GM21723 (cell line): ENCODE measurements at regions not wholly inside any gene's neighbourhood (a gene's known extent, or its start where the extent isn't known, plus 50 kb on each side); places are given as distances from the start of the nearest gene placed in this dataset.

Experiments used
- ATAC-seq: cut with Tn5 transposase; IDR thresholded peaks from one replicate; pipeline ENCODE4 v1.9.1; 2021; ENCODE audit warnings: mild to moderate bottlenecking, moderate library complexity; ENCODE audit not compliant: unreplicated experiment

DNA sequence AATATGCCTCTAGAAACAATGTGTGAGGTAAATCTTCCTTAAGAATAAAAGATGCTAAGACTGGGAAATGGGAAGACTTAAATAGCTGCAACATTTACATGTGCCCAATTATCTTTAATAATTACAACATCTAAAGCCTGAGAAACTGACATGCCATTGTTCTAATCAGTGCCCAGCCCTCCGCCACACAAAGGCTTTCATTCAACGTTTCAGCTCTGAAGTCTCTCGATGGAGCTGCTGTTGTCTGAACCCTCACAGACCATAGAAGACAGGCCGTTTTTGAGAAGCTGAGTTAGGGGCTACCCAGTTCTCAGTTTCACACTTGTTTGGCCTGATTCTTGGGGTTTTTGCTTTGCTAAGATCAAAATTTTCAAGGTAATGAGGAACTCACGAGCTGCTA lies 315.4 kb upstream of the CHST9 start:
- ATAC-seq: no peak

DNA sequence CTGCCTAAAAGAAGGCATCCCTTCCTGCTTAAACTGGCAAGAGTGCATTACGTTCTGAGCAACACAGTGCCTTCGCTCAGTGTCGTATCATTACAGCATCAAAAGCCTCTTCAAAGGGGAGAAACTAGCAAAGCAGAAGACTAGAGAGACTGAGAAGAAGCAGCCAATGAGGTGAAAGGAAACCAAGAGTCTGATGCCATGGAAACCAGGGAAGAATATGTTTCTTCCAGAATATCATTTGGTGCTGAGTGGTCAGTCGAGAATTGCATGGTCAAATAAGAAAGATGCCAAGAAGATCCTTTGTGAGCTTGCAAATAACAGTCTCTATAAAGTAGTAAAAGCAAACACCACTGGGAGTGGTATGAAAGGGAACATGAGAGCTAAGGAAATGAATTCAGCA lies 312.1 kb upstream of the CHST9 start:
- no peak for ATAC-seq

DNA sequence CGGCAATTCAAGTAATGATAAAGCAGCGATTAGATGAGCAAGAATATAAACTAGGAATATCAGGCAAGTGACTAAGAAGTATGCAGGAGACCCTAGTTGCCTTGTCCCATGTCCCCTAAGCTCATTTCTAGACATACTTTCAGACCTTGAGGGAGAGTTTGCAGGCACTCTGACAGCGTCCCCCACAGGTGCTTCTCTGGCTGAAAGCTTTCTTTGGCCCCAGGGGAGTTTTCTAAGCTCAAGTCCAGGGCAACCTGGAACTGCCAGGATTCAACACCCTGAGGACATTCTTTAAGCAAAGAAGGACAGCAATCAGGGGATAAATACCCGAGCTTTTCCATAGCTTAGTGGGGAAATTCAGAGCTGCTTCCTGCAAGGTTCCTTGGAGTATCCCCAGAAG lies 308.1 kb upstream of the CHST9 start:
- no peak for ATAC-seq

DNA sequence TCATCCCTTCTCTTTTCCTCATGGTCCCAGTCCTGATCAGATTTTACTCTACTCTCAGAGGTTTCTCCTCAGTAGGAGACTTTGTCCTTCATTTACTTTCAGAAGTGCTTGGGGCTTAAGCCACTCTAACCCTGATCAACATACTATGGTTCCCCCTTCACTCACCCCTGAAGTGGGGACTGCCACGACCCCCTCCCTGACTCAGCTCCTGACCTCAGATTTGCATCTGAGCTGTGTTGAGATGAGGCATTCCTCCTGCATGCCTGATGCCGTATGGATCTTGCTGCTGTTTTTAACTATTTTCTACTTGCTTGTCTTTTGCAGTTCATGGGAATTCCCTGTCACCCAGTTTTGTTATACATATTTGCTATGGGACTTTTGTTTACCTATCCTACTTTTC lies 306.7 kb upstream of the CHST9 start:
- ATAC-seq: no peak

DNA sequence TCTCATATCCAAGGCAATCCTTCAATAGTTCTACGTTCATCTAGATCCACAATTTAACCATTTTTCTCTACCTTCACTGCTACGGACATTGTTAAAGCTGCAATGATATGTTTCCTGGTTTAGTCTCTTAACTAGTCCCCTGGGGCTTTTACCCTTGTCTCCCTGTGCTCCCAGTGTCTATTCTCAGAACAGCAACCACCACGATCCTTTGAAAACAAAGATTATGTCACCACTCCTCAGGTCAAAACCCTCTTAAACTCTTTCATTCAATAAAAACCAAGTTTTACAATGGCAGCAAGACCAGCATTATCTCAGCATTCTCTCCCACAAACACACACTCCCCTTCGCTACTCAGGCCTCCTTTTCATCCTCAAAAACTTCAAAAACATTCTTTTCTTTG lies 298.2 kb upstream of the CHST9 start:
- no peak for ATAC-seq

DNA sequence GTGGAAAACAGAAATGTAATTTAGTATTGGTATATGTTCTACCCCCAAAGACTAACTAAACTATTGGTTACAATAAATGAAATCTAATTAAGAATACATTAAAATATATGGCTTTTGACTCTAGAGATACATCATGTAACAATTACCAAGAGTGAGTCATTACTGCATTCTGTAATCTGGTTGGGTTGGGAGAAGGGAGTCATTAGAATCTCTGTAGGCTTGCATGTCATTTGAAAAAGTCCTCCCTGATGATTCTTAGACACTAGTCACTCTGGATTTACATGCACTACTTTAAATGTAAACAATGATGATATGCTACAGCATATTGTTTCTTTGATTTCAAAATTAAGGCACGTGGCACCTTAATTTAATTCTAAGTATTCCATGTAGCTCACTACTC lies 293.4 kb upstream of the CHST9 start:
- ATAC-seq: no peak

DNA sequence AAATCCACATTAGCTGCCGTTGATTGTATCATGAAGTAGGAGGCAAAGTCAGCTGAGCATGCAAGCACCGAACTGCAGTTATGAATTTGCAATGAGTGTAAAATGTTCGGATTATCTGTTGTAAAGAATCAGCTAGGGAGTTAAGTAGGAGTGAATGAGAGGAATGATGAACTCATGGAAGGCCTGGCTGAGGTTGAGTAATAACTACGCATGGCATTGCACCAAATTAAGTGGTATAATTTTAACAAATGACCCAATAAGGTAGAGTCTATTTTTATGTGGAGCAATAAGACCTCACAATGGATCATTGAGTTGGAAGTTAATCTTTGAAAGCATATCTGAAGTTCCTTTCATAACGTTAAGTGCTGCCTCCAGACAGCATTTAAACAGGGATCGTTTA lies 288.2 kb upstream of the CHST9 start:
- no peak for ATAC-seq

DNA sequence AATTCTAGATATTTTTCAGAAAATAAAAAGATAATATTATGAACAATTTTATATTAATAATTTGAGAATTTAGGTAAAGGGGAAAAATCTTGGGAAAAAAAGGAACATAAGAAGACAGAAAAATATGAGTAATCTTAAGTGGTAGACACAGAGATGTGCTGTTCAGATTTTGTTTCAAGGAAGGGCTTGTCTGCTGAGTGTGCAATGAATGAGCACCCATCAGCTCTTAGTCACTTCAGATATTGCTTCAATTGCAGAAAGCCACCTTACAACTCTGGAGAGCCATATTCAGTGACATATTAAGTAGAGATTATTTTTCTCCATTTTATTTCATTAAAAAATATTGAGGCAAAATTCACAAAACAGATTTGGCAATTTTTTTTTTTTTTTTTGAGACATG lies 282.0 kb upstream of the CHST9 start:
- ATAC-seq: no peak

DNA sequence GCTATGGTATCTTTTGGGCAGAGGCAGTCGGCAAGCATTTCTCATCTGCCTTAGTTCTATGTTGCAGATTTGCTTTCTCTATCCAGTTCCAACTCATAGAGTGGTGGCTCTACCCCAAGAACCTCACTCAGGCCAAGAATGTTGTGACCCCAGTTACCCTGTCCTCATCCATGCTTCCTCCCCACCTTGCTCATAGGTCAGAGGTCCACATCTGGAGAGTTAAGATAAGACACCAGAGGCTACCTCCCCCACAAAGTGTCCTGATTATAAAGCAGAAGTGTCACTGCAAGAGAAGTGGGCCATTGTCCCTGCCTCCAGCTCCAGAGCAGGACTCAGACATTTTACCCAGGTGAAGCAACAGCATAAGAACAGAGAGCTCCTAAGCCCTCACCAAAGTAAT lies 276.8 kb upstream of the CHST9 start:
- no peak for ATAC-seq

DNA sequence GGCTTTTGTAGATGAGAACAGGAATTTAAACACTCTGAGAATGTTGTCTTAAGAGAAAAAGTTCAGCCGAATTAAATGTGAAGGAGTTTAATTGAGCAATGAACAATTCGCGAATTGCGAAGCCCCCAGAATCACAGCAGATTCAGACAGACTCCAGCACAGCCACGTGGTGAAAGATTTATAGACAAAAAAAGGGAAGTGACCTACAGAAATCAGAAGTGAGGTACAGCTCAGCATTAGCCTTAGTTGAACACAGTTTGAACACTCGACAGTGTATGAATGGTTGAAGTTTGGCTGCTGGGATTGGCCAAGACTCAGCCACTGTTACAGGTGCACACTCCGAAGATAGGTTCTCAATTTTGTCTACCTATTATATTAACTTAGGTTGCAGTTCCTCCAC lies 264.0 kb upstream of the CHST9 start:
- no peak for ATAC-seq

DNA sequence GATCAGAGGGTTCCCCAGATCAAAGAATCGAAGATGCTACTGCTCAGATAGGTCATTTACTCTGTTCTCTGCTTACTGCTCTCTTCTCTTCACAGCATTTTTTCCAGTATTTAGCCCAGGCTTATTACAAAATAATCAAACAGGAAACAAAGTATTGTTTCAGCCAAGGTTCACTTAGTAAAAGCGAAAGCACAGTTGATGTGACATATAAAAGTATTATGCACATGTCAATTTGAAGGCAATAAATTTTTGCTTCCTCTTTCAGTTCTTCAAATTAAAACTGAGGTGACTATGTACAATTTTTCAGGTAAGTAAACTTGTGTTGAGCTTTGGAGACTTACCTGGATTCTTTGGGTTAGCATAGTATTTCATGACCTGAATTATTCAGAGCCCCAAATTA lies 262.8 kb upstream of the CHST9 start:
- ATAC-seq: no peak

DNA sequence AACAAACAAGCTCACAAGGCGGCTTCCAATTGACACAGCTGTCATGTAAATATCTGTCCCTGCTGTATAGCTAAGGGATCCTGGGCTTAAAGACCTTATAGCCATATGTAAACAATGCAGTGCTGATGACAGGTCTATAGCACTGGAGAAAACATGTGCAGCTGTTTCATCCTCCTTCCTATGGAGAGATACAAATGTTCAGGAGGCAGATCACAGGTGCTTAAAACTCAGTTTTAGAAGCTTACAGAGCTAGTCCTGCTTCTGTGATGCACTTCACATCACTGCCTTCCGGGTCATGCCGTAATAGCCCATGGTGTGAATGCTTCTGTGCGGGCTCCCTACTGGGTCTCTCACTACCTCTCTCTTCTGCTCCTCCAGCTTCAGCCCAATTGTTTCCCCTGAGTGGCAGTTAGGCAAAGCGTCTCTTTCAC lies 262.4 kb upstream of the CHST9 start:
- no peak for ATAC-seq

DNA sequence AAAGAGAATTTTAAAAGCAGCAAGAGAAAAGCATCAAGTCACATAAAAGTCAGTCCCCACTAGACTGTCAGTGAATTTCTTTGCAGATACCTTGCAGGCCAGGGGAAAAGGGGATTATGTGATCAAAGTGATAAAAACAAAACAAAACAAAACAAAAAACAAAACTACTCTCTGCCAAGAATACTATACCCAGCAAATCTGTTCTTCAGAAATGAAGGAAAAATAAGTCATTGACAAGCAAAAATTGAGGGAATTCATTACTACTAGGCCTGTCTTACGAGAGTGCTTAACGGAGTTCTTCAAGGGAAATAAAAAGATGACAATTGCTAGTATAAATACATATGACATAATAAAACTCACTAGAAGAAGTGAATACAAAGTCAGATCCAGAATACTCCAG lies 245.5 kb upstream of the CHST9 start:
- no peak for ATAC-seq

DNA sequence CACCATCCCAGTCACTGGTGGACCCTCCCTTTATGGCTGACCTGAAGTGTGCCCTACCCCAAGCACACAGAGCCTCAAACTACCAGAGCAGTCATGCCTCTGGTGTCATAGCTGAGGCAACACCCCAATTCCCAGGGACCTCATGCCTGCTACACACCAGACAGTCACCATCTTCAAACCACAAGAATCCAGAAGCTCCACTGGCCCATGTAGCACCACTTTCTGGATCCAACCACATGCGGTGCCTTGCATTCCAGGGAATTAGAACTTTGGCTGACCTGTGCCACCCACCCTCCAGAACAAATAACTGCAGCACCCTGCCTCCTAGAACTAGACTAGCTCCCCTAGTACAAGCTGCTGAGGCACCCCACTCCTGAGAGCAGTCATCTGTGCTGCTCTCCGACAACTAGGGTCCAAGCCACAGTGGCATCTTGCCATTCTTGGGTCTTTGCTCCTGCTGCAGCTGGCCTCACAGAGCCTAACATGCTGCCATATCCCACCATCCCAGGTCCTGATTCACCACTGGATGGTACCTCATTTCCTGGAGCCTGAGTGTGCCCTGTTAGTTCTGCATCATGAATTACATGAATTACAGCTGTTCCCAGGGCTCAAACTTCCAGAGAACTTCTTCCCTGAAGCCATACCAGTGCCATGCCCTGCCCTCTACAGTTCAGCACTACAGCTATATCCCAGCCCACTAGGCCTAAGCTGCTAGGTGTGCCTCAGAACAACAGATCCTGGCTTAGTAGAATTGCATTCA lies 243.8 kb upstream of the CHST9 start:
- no peak for ATAC-seq

DNA sequence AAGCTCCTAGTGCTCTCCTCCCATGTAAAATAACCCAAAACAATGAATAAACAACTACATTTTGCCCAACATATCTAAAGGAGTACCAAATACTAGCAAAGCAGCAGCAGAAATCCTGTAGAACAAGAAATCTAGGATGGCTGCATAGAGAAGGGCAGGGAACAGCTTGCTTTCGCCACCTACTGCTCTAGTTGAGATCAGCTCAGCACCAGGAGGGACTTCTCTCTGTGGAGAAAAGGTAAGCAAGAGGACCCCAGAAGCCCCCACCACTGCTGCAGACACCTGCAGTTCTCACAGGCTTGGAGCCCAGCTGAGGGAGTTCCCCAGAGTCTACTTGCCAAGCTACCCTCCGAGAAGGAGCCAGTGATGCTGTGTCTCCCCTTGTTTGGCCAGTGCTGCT lies 243.0 kb upstream of the CHST9 start:
- ATAC-seq: no peak

DNA sequence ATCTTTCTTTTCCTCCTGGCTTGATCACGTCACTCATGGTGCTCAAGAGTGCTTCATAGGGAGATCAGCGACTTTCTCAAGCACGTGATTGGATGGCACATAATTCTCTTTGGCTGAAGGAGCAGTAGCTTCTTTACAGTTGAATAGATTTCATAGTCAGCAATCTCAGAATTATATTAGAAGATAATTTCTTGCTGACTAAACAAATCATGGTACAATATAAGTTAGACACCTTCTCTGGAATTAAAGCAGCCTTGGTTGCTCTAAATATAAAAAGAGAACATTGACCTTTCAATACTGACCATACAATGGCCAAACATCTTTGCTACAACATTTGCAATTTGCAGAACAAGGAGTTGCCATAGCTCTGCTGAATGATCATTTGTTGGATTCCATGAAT lies 238.5 kb upstream of the CHST9 start:
- no peak for ATAC-seq

DNA sequence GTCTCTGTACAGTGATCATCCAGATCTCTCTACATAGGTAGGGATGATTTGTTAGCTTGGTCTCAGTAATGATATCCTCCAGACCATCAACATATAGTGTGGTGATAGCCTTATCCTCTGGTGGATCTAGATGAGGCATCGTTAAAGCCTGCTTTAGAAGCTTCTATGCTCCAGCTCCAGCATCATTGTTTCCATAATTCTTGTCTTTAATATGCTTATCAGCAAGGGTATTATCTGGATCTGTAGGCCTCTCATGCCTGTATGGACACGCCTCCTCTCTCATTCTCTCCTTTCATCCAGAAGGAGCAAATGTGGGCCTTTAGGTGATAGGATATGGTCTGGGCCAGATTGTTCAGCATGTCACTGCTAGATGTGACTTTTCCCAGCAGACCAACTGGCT lies 234.5 kb upstream of the CHST9 start:
- ATAC-seq: no peak

DNA sequence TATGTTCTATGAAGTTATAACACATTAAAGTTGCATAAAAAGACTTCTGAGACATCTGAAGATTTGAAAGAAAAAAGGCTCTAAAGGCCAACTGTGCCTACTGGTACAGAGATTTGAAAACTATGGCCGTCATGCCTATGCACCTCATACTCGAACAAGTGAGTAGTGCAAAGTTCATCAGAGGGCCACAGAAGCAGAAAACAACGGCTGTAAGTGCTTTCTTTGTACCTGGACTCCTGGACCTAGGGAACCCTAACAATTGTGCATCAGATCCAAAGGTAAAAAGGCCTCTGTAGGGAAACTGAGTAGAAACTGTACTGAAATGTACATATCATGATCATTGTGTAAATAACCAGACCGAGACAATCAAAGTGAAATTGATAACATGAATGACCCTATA lies 230.4 kb upstream of the CHST9 start:
- no peak for ATAC-seq

DNA sequence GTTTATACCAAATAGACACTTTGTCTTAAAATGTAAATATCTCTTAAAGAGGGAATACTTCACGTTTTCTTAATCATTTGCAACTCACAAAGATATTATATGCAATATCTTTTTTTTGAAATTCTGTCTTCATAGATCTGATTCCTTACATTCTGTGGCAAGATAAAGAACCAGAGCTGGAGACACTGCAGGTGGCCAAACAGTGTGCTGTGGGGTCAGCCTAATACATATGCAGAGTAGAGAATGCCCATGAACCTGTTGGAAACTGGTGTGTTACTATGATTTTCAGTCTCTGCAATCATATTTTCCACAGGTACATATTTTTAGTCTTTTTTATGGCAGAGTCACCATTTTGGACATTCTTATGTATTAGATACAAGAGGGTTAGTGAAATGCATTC lies 229.6 kb upstream of the CHST9 start:
- no peak for ATAC-seq

DNA sequence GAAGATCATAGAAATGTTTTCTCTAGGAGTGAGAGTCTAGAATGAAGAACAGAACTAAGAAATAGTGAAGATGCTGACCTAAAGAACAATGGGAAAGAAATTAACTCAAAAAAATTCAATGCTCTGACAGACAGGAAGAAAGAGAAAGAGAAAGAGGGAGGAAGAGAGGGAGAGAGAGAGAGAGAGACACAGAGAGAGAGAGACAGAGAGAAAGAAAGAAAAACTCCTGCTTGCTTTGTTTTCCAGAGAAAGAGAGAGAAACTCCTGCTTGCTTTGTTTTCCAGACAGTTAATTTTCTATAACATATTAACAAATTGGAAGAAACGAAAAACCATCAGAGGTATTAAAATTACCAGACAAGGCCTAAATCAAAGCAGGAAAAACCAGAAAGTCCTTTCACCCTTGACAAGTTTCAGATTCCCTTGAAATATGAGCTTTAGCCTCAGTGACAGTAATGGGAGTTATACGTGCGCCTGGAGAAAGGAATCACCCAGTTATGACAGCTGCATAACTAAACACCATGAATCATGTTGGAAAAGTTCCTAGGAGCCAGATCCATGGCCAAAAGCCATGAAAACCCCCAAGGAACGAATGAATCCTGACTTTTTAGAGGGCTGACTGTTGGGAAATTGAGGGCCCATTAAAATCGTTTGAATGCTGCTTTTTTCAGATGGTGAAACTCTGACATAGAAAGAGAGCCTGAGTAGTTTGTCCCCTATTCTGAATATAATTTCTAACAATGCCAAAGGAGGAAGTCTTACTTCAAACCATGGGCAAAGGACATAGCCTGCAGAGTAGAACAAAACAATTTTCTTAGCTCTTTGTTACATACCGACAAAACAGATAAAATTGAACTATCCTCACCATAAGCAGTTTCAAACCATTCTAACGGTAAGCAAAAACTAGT lies 228.6 kb upstream of the CHST9 start:
- ATAC-seq: no peak

DNA sequence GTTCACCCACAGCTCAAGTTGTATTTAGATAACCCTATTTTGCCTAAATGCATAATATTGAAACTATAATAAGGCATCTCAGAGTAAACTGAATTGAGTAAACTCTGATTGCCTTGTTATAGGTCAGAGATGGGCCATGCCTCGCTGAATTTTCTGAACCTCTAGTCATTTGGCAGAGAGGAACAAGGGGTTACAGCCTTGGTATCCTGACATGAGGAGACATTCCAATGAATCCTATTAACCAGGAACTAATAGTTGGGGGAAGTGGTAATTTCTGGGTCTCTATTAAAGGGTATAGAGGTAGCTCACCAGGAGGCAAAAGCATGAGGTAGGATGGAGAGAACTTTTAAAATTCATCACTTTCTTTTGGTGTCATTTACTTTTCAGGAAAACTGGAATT lies 227.4 kb upstream of the CHST9 start:
- ATAC-seq: no peak

DNA sequence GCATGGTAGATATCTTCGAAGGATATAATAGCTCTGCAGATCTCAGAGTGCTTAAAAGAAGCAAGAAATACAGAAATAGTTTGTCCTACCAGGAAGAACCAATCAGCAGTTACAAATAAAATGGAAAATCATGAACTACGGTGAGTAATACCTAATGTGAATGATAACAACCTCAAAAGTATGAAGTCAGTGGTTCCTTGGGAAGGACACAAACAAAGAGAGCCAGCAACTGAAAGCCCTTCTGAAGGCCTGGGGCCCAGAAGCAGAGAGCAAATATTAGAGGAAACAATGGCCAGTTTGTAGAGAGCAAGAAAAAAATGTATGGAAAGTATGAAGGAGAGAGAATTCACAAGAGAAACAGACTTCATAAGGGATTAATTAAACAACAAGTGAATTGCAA lies 226.8 kb upstream of the CHST9 start:
- no peak for ATAC-seq
